Activated naive CD4-positive, alpha-beta T cell treated with anti-CD3 and anti-CD28 coated beads for 36 hours (primary cell): ENCODE measurements at regions not wholly inside any gene's neighbourhood (a gene's known extent, or its start where the extent isn't known, plus 50 kb on each side); places are given as distances from the start of the nearest gene placed in this dataset.

Source experiments
- CTCF ChIA-PET: fragments of 350-600 bp; sonication (Branson Sonifier 250); formaldehyde crosslinking; loops from one replicate; lab custom pipeline; 2021; ENCODE audit warnings: antibody characterized with exemption; lab: Charles Lee
- DNase-seq: peaks from one replicate; pipeline ENCODE4 v3.0.0-alpha.2; 2020
- H3K27ac Mint-ChIP-seq: one replicate; pipeline ENCODE4 v1.8.0; 2021; ENCODE audit warnings: mild to moderate bottlenecking, mixed read lengths
- H3K27me3 Mint-ChIP-seq: one replicate; pipeline ENCODE4 v1.8.0; 2021; ENCODE audit warnings: low read depth, mixed read lengths
- H3K36me3 Mint-ChIP-seq: one replicate; pipeline ENCODE4 v1.8.0; 2021; ENCODE audit warnings: low read depth, mixed read lengths
- H3K4me1 Mint-ChIP-seq: one replicate; pipeline ENCODE4 v1.8.0; 2021; ENCODE audit warnings: low read depth, mixed read lengths
- H3K4me3 Mint-ChIP-seq: one replicate; pipeline ENCODE4 v1.8.0; 2021; ENCODE audit warnings: mild to moderate bottlenecking, moderate library complexity, mixed read lengths
- H3K9me3 Mint-ChIP-seq: one replicate; pipeline ENCODE4 v1.8.0; 2021; ENCODE audit warnings: mixed read lengths
- intact Hi-C: fragments of 100-400 bp; cut with micrococcal nuclease; formaldehyde crosslinking; loops from one replicate; pipeline ENCODE4 v1.15.1; 2023

DNA sequence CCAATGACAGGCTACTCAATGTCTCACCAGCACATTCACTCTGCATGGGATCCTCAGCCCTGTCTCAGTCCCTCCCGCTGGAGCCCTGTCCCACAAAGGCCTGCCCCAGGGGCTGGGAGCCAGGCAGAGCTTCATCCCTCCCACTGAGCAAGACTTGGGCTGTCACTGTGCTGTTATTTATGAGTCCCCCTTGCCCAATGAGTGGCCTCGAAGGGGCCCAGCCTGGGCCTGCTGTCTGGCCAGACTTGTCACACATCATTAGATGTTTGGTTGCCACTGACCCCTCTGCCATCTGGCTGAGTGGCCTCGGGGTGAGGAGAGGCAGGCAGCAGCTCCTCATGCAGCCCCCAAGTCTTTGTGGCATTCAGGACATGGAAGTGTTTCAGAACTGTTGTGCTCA, 330.6 kb upstream of the SKOR2 start:
- no peak for DNase-seq
- Mint-ChIP-seq H3K36me3 (no peaks in the 10 kb centered on the region), H3K9me3 (no peaks in the 10 kb centered on the region), H3K4me3 (no peak overlapping the region), H3K27ac (no peak overlapping the region), H3K4me1 (no peaks in the 10 kb centered on the region), H3K27me3 (peaks cover 6% of the 10 kb centered on the region)
- intact Hi-C loops, result no loop called here
- CTCF ChIA-PET, result no interaction called here

DNA sequence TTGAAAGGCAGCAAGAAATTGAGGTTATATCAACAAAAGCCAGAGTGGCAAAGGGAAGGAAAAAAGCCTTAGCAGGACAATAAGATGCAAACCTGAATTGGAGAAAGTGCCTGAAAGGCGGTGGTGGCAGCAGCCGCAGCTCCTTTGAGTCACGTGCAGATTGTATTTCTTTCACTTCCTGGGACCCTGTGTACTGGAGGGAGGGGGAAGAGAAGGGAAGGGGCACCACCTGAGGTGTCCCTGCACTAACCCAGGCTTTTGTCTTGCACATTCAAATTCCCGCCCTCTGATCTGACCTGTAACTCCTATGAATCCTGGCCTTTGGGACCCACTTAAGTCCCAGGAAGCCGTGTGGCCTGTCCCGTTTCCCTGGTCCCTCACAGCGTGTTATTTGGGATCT, 326.1 kb upstream of the SKOR2 start:
- Mint-ChIP-seq H3K27ac (no peak overlapping the region), H3K9me3 (no peaks in the 10 kb centered on the region), H3K36me3 (no peaks in the 10 kb centered on the region), H3K4me3 (no peak overlapping the region), H3K4me1 (no peaks in the 10 kb centered on the region), H3K27me3 (peaks cover 3% of the 10 kb centered on the region)
- intact Hi-C loops, result no loop called here
- DNase-seq, result no peak
- CTCF ChIA-PET, result interaction anchor here (1.4 kb wide), 1 partner anchor 177 kb away, joined by 8 read pairs; no protein-coding TSS in a partner anchor

DNA sequence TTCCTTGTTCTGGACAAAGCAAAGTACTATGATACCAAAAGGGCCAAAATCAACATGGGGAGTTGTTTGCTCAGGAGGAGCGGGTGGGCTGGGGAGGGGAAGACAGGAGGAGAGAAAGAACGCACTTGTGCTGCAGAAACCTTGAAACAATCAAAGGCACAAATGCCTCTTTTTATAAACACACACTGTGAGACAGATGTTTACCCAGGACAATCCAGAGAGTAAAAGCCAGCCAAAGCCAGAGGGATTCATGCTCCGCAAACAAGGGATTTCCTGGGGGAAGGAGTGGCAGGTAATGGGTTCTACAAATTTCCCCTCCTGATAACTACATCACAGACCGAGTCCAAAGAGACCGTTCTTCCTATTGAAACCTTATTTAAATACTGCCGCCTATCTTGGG, 323.5 kb upstream of the SKOR2 start:
- no peaks in the 10 kb centered on the region for H3K4me1 Mint-ChIP-seq
- no peak overlapping the region for H3K4me3 Mint-ChIP-seq
- DNase-seq, result no peak
- CTCF ChIA-PET, result no interaction called here
- intact Hi-C loops, result no loop called here
- H3K9me3 Mint-ChIP-seq, result no peaks in the 10 kb centered on the region
- no peaks in the 10 kb centered on the region for H3K36me3 Mint-ChIP-seq
- no peak overlapping the region for H3K27ac Mint-ChIP-seq
- H3K27me3 Mint-ChIP-seq, result peaks cover 3% of the 10 kb centered on the region

DNA sequence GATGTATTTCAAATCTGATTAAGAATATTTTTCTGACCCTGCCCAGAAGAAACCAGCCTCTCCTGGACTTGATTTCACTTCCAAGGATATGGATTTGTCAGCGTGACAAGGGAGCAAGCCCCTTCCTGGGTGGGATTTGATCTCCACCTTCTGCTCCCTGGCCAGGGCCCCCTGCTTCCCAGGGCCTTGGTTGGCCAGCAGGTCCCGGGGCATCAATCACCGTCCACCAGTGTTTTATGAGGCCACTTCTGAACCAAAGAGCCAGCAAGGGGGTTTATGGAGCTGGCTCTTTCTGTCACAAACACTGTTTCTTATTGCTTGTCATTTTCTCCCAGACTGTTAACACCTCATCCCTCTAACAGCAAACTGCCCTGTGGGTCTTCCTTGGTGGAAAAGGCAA, 320.5 kb upstream of the SKOR2 start:
- H3K4me3 Mint-ChIP-seq, result no peak overlapping the region
- no peaks in the 10 kb centered on the region for H3K4me1 Mint-ChIP-seq
- intact Hi-C loops, result no loop called here
- H3K27me3 Mint-ChIP-seq, result peaks cover 14% of the 10 kb centered on the region
- no peak for DNase-seq
- no peak overlapping the region for H3K27ac Mint-ChIP-seq
- no peaks in the 10 kb centered on the region for H3K36me3 Mint-ChIP-seq
- CTCF ChIA-PET, result no interaction called here
- H3K9me3 Mint-ChIP-seq, result no peaks in the 10 kb centered on the region

DNA sequence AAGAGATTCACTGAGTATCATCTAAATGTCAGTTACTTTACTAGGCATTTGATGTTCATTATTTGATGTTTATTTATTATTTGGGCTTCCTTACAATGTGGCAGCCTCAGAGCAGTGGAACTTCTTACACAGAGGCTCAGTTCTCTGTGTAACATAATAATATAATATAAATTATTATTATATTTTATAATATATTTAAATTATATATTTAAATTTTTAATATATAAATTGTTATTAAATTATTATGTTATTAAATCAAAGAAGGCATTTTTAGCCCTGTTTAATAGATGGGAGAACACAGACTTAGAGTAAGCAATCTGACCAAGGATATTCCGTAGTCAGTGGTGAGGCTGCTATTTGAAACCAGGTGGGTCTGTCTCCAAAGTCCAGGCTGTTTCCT, 315.3 kb upstream of the SKOR2 start:
- H3K27me3 Mint-ChIP-seq, result peaks cover 19% of the 10 kb centered on the region
- CTCF ChIA-PET, result no interaction called here
- no peaks in the 10 kb centered on the region for H3K4me1 Mint-ChIP-seq
- intact Hi-C loops, result no loop called here
- no peak overlapping the region for H3K27ac Mint-ChIP-seq
- no peak for DNase-seq
- H3K36me3 Mint-ChIP-seq, result no peaks in the 10 kb centered on the region
- H3K4me3 Mint-ChIP-seq, result no peak overlapping the region
- no peaks in the 10 kb centered on the region for H3K9me3 Mint-ChIP-seq

DNA sequence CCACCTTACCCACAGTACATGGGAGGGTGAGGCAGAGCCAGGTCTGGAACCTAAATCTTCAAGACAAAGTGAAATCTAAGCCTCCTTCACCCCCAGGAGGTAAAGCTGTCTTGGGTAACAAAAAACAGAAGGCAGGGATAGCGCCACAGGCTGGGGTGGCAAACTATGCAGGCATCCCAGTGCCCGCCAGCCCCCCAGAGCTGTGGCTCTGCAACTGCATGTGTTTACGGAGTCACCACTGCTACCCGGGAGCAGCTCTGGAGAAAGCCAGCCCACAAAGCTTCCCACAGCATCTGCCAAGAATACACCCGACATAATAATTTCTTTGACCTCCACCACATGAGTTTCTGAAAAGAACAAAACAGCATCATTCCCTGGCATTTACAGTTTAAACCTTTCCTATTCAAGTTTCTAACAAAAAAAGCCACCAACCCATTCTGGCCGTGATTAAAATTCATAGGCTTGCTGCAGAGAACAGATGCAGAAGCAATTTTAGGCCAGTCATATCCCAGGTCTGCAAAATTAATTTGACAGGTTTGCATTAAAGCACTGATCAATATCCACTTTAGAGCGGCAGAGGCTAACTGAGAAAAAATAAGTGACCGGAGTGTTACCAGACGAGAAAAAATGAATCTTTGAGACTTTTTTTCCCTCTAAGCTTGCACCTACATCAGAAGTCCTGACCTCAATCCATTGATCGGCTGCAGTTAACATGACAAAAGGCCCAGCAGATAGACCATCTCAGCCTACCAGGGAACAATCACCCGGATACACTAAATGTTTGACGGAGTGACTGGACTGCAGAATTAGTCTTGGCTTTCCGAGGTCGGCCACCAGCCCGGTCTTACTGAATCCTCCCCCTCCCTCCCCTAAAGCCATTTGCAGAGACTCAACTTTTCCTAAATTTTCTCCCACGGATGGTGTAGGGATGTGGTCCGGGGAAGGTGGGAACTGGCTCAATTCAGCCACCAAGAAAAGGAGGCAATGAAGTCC, 309.6 kb upstream of the SKOR2 start:
- no peaks in the 10 kb centered on the region for H3K36me3 Mint-ChIP-seq
- no peak for DNase-seq
- no peaks in the 10 kb centered on the region for H3K4me1 Mint-ChIP-seq
- CTCF ChIA-PET, result interaction anchor here (0.5 kb wide), 1 partner anchor 45 kb away, joined by 3 read pairs; no protein-coding TSS in a partner anchor
- H3K27me3 Mint-ChIP-seq, result peaks cover 24% of the 10 kb centered on the region
- no peak overlapping the region for H3K4me3 Mint-ChIP-seq
- no peak overlapping the region for H3K27ac Mint-ChIP-seq
- intact Hi-C loops, result no loop called here
- H3K9me3 Mint-ChIP-seq, result no peaks in the 10 kb centered on the region

DNA sequence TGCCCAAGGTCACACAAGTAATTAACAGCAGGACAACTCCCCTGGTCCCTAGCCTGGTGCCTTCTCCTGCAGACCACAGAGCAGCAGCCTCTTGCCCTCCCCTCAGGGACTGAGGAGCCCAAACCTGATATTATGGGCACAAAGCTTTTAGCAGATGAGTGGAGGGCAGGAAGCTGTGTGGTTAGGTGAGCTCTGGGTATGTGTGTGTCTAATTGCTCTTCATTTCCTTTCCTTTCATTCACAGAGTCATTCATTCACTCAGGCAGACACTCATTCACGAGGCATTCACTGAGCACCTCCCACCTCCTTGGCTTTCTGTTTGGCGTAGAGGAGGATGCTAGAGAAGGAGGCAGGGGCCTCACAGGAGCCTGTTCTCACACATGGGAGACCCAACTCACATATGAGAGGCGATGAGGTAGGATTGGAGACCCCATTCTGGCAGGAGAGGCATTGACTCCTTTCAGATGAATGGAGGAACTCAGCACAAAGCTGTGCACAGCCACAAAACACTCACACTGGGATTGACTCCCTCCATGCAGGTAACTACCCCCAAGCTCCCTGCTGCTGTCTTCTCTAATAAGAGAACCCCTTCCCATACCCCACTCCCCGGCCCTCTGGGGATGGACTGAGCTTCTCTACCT, 306.8 kb upstream of the SKOR2 start:
- no peak for DNase-seq
- CTCF ChIA-PET, result no interaction called here
- Mint-ChIP-seq H3K27me3 (peaks cover 22% of the 10 kb centered on the region), H3K4me3 (no peak overlapping the region), H3K27ac (no peak overlapping the region), H3K4me1 (no peaks in the 10 kb centered on the region), H3K36me3 (no peaks in the 10 kb centered on the region), H3K9me3 (no peaks in the 10 kb centered on the region)
- intact Hi-C loops, result no loop called here

DNA sequence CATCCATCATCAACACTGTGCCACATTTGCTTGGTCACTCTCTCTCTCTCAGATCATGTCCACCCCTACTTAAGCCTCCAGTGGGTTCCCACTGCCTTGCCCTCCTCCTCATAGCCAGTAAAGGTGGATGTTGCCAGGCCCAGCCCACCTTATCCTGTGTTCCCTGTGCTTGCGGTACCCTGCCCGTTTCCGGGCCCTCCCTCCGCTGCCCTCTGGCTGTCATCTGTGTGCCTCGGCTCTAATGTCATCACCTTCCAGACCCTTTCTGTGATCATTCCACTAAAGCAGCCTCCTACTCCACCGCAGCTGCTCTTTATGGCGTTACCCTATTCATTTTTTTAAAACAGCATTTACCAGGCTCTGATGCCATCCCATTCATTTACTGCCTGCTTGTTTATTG, 305.7 kb upstream of the SKOR2 start:
- Mint-ChIP-seq H3K9me3 (no peaks in the 10 kb centered on the region), H3K4me1 (no peaks in the 10 kb centered on the region), H3K4me3 (no peak overlapping the region), H3K36me3 (no peaks in the 10 kb centered on the region), H3K27me3 (peaks cover 19% of the 10 kb centered on the region), H3K27ac (no peak overlapping the region)
- CTCF ChIA-PET, result no interaction called here
- no peak for DNase-seq
- intact Hi-C loops, result no loop called here

DNA sequence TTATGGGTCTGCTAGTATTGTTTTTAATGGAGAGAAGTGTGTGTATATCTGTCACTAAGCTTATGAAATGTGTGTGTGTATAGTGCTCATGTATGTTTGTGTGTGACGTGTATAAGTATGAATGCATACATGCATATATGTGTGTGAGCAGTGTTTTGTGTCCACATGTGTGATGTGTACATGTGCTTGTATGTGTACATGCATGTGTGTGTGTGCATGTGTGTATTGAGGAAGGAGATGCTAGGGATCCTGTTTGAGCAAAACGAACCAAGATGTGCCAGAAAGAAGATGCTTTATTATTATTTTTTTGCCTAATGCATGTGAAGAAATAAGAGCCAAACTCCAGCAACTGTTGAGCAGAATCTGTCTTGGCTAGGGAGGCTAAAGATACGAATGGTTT, 301.3 kb upstream of the SKOR2 start:
- Mint-ChIP-seq H3K27ac (no peak overlapping the region), H3K36me3 (no peaks in the 10 kb centered on the region), H3K4me1 (no peaks in the 10 kb centered on the region), H3K4me3 (no peak overlapping the region), H3K9me3 (no peaks in the 10 kb centered on the region), H3K27me3 (peaks cover 8% of the 10 kb centered on the region)
- CTCF ChIA-PET, result no interaction called here
- intact Hi-C loops, result no loop called here
- no peak for DNase-seq

DNA sequence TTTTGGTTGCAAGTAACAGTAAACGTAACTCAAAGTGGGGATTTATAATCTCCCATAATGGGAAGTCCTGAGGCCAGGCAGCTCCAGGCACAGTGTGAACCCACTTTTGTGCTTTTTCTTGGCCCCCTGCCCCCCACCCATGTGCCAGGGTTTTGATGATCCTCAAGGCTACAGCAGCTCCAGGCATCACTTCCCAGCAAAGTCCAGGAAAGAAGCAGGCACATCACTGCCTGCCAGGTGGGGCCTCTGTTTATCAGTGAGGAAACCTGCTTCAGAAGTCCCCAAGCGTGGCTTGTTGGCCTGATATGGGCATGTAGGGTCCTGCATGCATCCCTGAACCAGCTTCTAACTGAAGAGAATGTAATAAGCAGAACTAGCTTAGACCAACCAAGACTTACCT, 299.2 kb upstream of the SKOR2 start:
- no peaks in the 10 kb centered on the region for H3K4me1 Mint-ChIP-seq
- no peak overlapping the region for H3K27ac Mint-ChIP-seq
- CTCF ChIA-PET, result no interaction called here
- no peak for DNase-seq
- H3K9me3 Mint-ChIP-seq, result no peaks in the 10 kb centered on the region
- no peaks in the 10 kb centered on the region for H3K36me3 Mint-ChIP-seq
- no peak overlapping the region for H3K4me3 Mint-ChIP-seq
- intact Hi-C loops, result no loop called here
- peaks cover 4% of the 10 kb centered on the region for H3K27me3 Mint-ChIP-seq

DNA sequence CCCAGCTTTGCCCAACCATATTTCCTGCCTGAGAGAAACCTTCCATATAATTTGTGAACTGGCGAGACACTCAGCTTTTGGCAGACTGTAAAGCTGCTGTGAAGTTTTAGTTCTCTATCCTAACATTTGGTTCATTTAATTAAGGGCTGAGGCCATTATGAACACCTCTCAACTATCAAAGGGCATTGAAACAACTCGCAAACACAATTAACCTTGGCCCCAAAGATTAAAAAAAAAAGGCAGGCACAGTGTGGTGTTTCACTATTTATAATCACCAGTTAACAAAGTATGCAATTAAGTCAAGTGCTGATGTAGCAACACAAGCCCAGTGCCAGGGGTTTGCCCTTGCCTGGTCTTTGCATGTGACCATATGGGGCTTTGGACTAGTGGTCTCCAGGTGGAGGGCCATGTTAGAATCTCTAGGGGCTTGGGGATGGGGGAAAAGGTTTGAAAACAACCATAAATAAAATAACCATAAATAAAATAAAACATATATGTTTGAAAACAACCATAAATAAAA, 297.6 kb upstream of the SKOR2 start:
- Mint-ChIP-seq H3K9me3 (no peaks in the 10 kb centered on the region), H3K4me1 (no peaks in the 10 kb centered on the region), H3K4me3 (no peak overlapping the region), H3K27me3 (peaks cover 8% of the 10 kb centered on the region), H3K27ac (no peak overlapping the region), H3K36me3 (no peaks in the 10 kb centered on the region)
- no peak for DNase-seq
- CTCF ChIA-PET, result interaction anchor here (0.7 kb wide), 1 partner anchor 15 kb away, joined by 3 read pairs; no protein-coding TSS in a partner anchor
- intact Hi-C loops, result no loop called here

DNA sequence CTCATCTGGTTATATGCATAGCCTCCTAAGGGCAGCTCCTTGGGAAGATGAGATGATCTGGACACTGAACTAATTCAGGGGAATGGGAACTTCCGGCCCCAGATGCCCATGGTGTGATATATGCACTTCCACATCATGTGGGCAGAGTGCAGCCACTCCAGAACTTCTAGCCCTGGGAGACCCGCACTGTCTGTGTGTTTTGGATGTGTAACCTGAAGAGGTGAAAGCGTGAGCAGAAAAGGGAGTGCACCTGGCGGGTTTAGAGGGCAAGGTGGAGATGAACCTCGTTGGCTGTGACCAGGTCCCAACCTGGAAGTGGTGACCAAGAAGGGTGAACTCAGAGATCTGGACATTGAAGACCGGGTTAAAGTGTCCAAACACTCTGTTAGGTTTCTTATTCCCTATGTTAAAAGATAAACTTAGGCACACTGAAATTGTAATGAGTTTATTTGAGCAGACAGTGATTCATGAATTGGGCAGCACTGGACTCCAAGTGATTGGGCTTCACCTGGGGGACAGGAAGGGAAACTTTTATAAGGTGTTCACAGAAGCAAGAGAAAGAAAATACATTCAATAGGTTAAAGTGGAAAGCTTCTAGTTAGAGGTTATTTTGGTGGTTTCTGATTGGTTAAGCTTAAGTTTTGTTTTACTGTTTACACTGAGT, 296.2 kb upstream of the SKOR2 start:
- CTCF ChIA-PET, result no interaction called here
- H3K4me1 Mint-ChIP-seq, result no peaks in the 10 kb centered on the region
- no peaks in the 10 kb centered on the region for H3K9me3 Mint-ChIP-seq
- no peaks in the 10 kb centered on the region for H3K36me3 Mint-ChIP-seq
- no peak overlapping the region for H3K4me3 Mint-ChIP-seq
- peaks cover 11% of the 10 kb centered on the region for H3K27me3 Mint-ChIP-seq
- intact Hi-C loops, result no loop called here
- DNase-seq, result no peak
- H3K27ac Mint-ChIP-seq, result no peak overlapping the region
